Peyer's patch (tissue), 4 donors: ENCODE measurements at regions not wholly inside any gene's neighbourhood (a gene's known extent, or its start where the extent isn't known, plus 50 kb on each side); places are given as distances from the start of the nearest gene placed in this dataset.

Source experiments
- DNase-seq, 3 donors: peaks; one replicate each; pipeline ENCODE4 v3.0.0-alpha.2; 2017 to 2019
- H3K27ac ChIP-seq, 4 donors: fragments of 200-600 bp; sonication (generic); one replicate each; pipeline ENCODE4 v1.5.1; 2016 to 2019
- H3K27me3 ChIP-seq, 2 donors: fragments of 200-600 bp; sonication (generic); one replicate each; pipeline ENCODE4 v1.5.1; 2019
- H3K36me3 ChIP-seq, 3 donors: fragments of 200-600 bp; sonication (generic); one replicate each; pipeline ENCODE4 v1.5.1; 2016 to 2019
- H3K4me1 ChIP-seq, 4 donors: fragments of 200-600 bp; sonication (generic); one replicate each; pipeline ENCODE4 v1.5.1; 2016 to 2019
- H3K4me3 ChIP-seq, 4 donors: fragments of 200-600 bp; sonication (generic); 1 replicate in 3 of 4; 2 replicates in 1 of 4; pipeline ENCODE4 v1.5.1; 2016 to 2019; ENCODE audit warnings: mild to moderate bottlenecking in 1 of 4
- H3K9me3 ChIP-seq, 4 donors: fragments of 200-600 bp; sonication (generic); one replicate each; pipeline ENCODE4 v1.5.1; 2016 to 2019; ENCODE audit warnings: mild to moderate bottlenecking in 1 of 4
- CTCF ChIP-seq, 6 experiments: fragments of 450-650 bp in 4 of 6; fragments of 200-600 bp in 2 of 6; sonication (generic) in 1 of 6; IDR thresholded peaks; one replicate each; pipeline ENCODE4 v1.5.1; 2017 to 2019; ENCODE audit warnings: antibody characterized with exemption in 6 of 6, mild to moderate bottlenecking in 3 of 6, moderate library complexity in 1 of 6
- POLR2A ChIP-seq, 2 donors: fragments of 450-650 bp; IDR thresholded peaks; one replicate each; pipeline ENCODE4 v1.5.1; 2017; ENCODE audit warnings: antibody characterized with exemption in 2 of 2, mild to moderate bottlenecking in 2 of 2, moderate library complexity in 2 of 2

- H3K27ac ChIP-seq, result no peak overlapping the region
- H3K4me1 ChIP-seq, result no peaks in the 10 kb centered on the region
- no peak for DNase-seq
- H3K9me3 ChIP-seq, result no peaks in the 10 kb centered on the region
- H3K4me3 ChIP-seq, result no peak overlapping the region
- TF ChIP-seq CTCF (IDR thresholded peaks at IDR 0.05) (no peak), POLR2A (IDR thresholded peaks at IDR 0.05) (no peak)
- H3K36me3 ChIP-seq, result no peaks in the 10 kb centered on the region
- H3K27me3 ChIP-seq, result no peaks in the 10 kb centered on the region
Measured at GRCh38 chr1:187516874-187517273, 688.1 kb downstream of the PLA2G4A start.

GRCh38 chr1:187517546-187517945 lies 688.8 kb downstream of the PLA2G4A start:
- H3K9me3 ChIP-seq, result no peaks in the 10 kb centered on the region
- H3K4me3 ChIP-seq, result no peak overlapping the region
- no peak for DNase-seq
- H3K4me1 ChIP-seq, result no peaks in the 10 kb centered on the region
- H3K27me3 ChIP-seq, result no peaks in the 10 kb centered on the region
- TF ChIP-seq CTCF (IDR thresholded peaks at IDR 0.05) (no peak), POLR2A (IDR thresholded peaks at IDR 0.05) (no peak)
- H3K27ac ChIP-seq, result no peak overlapping the region
- H3K36me3 ChIP-seq, result no peaks in the 10 kb centered on the region

- DNase-seq, result no peak
- no peak overlapping the region for H3K4me3 ChIP-seq
- no peaks in the 10 kb centered on the region for H3K9me3 ChIP-seq
- no peaks in the 10 kb centered on the region for H3K27me3 ChIP-seq
- H3K4me1 ChIP-seq, result no peaks in the 10 kb centered on the region
- TF ChIP-seq CTCF (IDR thresholded peaks at IDR 0.05) (no peak), POLR2A (IDR thresholded peaks at IDR 0.05) (no peak)
- no peaks in the 10 kb centered on the region for H3K36me3 ChIP-seq
- H3K27ac ChIP-seq, result no peak overlapping the region
Measured at GRCh38 chr1:187527346-187527745, 698.6 kb downstream of the PLA2G4A start.

GRCh38 chr1:187537936-187538335 lies 709.2 kb downstream of the PLA2G4A start:
- Histone ChIP-seq H3K9me3 (no peaks in the 10 kb centered on the region), H3K36me3 (no peaks in the 10 kb centered on the region), H3K27ac (no peak overlapping the region), H3K27me3 (no peaks in the 10 kb centered on the region), H3K4me1 (no peaks in the 10 kb centered on the region), H3K4me3 (no peak overlapping the region)
- DNase-seq, result no peak
- TF ChIP-seq CTCF (IDR thresholded peaks at IDR 0.05) (no peak), POLR2A (IDR thresholded peaks at IDR 0.05) (no peak)

GRCh38 chr1:187549540-187549939 lies 720.8 kb downstream of the PLA2G4A start:
- H3K4me1 ChIP-seq, result no peaks in the 10 kb centered on the region
- no peak for TF ChIP-seq CTCF (IDR thresholded peaks at IDR 0.05)
- TF ChIP-seq POLR2A (IDR thresholded peaks at IDR 0.05), result no peak
- H3K27ac ChIP-seq, result no peak overlapping the region
- no peaks in the 10 kb centered on the region for H3K27me3 ChIP-seq
- H3K36me3 ChIP-seq, result no peaks in the 10 kb centered on the region
- H3K4me3 ChIP-seq, result no peak overlapping the region
- no peak for DNase-seq
- H3K9me3 ChIP-seq, result no peaks in the 10 kb centered on the region

GRCh38 chr1:187551061-187551460 lies 722.3 kb downstream of the PLA2G4A start:
- Histone ChIP-seq H3K4me1 (no peaks in the 10 kb centered on the region), H3K4me3 (no peak overlapping the region), H3K27ac (no peak overlapping the region), H3K9me3 (no peaks in the 10 kb centered on the region), H3K27me3 (no peaks in the 10 kb centered on the region), H3K36me3 (no peaks in the 10 kb centered on the region)
- DNase-seq, result no peak
- TF ChIP-seq CTCF (IDR thresholded peaks at IDR 0.05), result no peak
- no peak for TF ChIP-seq POLR2A (IDR thresholded peaks at IDR 0.05)
